ENCODE measurements at regions not wholly inside any gene's neighbourhood (a gene's known extent, or its start where the extent isn't known, plus 50 kb on each side); places are given as distances from the start of the nearest gene placed in this dataset.

DNA sequence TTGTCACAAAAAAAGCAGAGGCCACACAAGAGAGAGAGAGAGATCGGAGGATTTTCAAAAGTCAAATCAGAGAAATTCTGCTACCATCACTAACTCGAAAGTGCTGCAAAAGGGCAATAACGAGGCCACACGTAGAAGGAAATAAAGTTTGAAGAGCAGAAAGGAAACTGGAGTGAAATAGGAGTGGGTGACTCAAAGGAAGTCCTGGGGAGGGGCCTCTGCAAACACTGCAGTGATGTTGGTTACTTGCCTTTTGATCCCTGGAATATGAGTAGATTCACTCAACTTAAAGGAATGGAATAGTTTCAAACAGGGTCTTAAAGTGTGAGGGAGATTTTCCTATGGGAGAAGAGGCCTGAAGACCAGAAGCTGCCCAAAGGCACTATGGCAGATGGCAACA is 663.4 kb upstream of the LCORL start:
- Histone ChIP-seq H3K4me3 (no peak overlapping the region), H3K27me3 (replicated peaks in 1 of 7) (no peaks in the 10 kb centered on the region), H3K36me3 (no peaks in the 10 kb centered on the region), H3K9me3 (no peaks in the 10 kb centered on the region), H3K4me1 (no peaks in the 10 kb centered on the region), H3K27ac (no peak overlapping the region)
- intact Hi-C loops (cut with DNase I; ENCODE audit: low total_unique reads), result no loop called here
- 51 to 66% (median 62%) methylated on average over 4 of the region's 4 CpGs for WGBS, 5 donors
- no peak for DNase-seq
- TF ChIP-seq POLR2AphosphoS5 (IDR thresholded peaks at IDR 0.05) (no peak), POLR2A (IDR thresholded peaks at IDR 0.05) (no peak)
- TF ChIP-seq, protein P1, sequence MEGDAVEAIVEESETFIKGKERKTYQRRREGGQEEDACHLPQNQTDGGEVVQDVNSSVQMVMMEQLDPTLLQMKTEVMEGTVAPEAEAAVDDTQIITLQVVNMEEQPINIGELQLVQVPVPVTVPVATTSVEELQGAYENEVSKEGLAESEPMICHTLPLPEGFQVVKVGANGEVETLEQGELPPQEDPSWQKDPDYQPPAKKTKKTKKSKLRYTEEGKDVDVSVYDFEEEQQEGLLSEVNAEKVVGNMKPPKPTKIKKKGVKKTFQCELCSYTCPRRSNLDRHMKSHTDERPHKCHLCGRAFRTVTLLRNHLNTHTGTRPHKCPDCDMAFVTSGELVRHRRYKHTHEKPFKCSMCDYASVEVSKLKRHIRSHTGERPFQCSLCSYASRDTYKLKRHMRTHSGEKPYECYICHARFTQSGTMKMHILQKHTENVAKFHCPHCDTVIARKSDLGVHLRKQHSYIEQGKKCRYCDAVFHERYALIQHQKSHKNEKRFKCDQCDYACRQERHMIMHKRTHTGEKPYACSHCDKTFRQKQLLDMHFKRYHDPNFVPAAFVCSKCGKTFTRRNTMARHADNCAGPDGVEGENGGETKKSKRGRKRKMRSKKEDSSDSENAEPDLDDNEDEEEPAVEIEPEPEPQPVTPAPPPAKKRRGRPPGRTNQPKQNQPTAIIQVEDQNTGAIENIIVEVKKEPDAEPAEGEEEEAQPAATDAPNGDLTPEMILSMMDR (IDR thresholded peaks at IDR 0.05 in 8 of 11, conservative IDR thresholded peaks at IDR 0.05 in 3 of 11), result no peak

DNA sequence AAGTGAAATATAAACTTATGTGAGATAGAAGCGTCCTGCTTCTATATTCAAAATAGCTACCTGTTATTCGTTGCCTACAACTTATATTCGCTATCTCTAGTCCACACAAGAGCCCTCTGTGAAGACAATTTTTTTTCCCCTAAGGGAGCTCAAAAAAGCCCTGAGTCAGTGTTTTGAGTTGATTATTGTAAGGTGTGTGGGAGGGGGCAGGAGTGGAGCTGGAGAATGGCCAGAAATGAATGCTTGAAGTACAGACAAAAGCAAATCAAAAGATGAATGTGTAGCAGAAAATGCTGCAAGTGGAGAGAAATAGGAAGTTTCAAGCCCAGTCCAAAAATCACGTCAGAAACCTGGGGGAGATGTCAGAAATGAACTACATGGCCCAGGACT is 655.0 kb upstream of the LCORL start:
- no peak for DNase-seq
- TF ChIP-seq, protein P1 (IDR thresholded peaks at IDR 0.05 in 8 of 11, conservative IDR thresholded peaks at IDR 0.05 in 3 of 11), result no peak
- no peak for TF ChIP-seq POLR2AphosphoS5 (IDR thresholded peaks at IDR 0.05)
- TF ChIP-seq POLR2A (IDR thresholded peaks at IDR 0.05), result no peak

GRCh38 chr4:18675586-18676525 is 654.3 kb upstream of the LCORL start:
- Histone ChIP-seq H3K27me3 (replicated peaks in 1 of 7) (no peaks in the 10 kb centered on the region), H3K36me3 (no peaks in the 10 kb centered on the region), H3K4me1 (no peaks in the 10 kb centered on the region), H3K4me3 (no peak overlapping the region), H3K9me3 (no peaks in the 10 kb centered on the region), H3K27ac (no peak overlapping the region)
- TF ChIP-seq POLR2A (IDR thresholded peaks at IDR 0.05), result no peak
- TF ChIP-seq, protein P1 (IDR thresholded peaks at IDR 0.05 in 8 of 11, conservative IDR thresholded peaks at IDR 0.05 in 3 of 11), result no peak
- 80 to 92% (median 87%) methylated on average over 4 of the region's 4 CpGs for WGBS, 5 donors
- intact Hi-C loops (cut with DNase I; ENCODE audit: low total_unique reads), result no loop called here
- no peak for DNase-seq

More for the DNA sequence above, 655.0 kb upstream of the LCORL start:
- H3K9me3 ChIP-seq, result no peaks in the 10 kb centered on the region
- no peak overlapping the region for H3K4me3 ChIP-seq
- intact Hi-C loops (cut with DNase I; ENCODE audit: low total_unique reads), result no loop called here
- no peaks in the 10 kb centered on the region for H3K36me3 ChIP-seq
- no peak overlapping the region for H3K27ac ChIP-seq
- WGBS, 5 donors, result 68 to 75% (median 71%) methylated on average over 4 of the region's 4 CpGs
- H3K4me1 ChIP-seq, result no peaks in the 10 kb centered on the region
- no peaks in the 10 kb centered on the region for H3K27me3 ChIP-seq (replicated peaks in 1 of 7)

- H3K9me3 ChIP-seq, result no peaks in the 10 kb centered on the region
- intact Hi-C loops (cut with DNase I; ENCODE audit: low total_unique reads), result no loop called here
- 78 to 88% (median 79%) methylated on average over 1 of the region's 1 CpG for WGBS, 5 donors
These were observed 648.5 kb upstream of the LCORL start for GRCh38 chr4:18670034-18670433.

More at GRCh38 chr4:18670034-18670433, 648.5 kb upstream of the LCORL start:
- H3K4me1 ChIP-seq, result no peaks in the 10 kb centered on the region
- TF ChIP-seq POLR2A (IDR thresholded peaks at IDR 0.05), result no peak
- no peak for TF ChIP-seq POLR2AphosphoS5 (IDR thresholded peaks at IDR 0.05)
- TF ChIP-seq, protein P1 (IDR thresholded peaks at IDR 0.05 in 8 of 11, conservative IDR thresholded peaks at IDR 0.05 in 3 of 11), result no peak
- H3K27ac ChIP-seq, result no peak overlapping the region
- DNase-seq, result no peak
- no peak overlapping the region for H3K4me3 ChIP-seq
- H3K27me3 ChIP-seq (replicated peaks in 1 of 7), result no peaks in the 10 kb centered on the region
- no peaks in the 10 kb centered on the region for H3K36me3 ChIP-seq
